HG02571 (cell line): ENCODE measurements at regions not wholly inside any gene's neighbourhood (a gene's known extent, or its start where the extent isn't known, plus 50 kb on each side); places are given as distances from the start of the nearest gene placed in this dataset.
"Not testable (repeated sequence)": the region's sequence is repeated elsewhere in the genome, so short reads cannot be mapped to it uniquely, and the experiment has no call there.

ENCODE experiments used
- ATAC-seq: cut with Tn5 transposase; IDR thresholded peaks from one replicate; pipeline ENCODE4 v1.9.1; 2021; ENCODE audit warnings: mild to moderate bottlenecking, moderate library complexity; ENCODE audit not compliant: unreplicated experiment

DNA sequence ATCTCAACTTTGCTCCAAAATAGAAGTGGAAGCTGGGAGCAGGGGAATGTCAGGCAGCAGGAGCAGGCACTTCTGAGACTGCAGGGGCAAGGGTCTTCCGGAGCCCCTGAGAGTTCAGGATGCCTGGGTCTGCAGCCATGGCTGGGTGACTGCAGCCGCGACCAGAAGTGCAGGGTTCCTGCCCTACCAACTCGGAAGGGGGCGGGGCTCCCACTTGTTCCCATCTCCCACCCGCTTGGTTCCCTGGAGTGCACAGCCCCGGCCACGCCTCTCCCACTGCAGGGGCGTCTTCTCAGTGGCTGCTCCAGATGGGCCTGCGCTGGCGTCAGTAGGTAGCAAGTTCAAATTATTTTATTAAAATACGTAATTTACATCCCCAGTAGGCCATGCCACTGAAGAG is 1631.7 kb downstream of the OLFM4 start:
- no peak for ATAC-seq

- no peak for ATAC-seq
These were observed 1648.0 kb downstream of the OLFM4 start for GRCh38 chr13:54676526-54677113.

DNA sequence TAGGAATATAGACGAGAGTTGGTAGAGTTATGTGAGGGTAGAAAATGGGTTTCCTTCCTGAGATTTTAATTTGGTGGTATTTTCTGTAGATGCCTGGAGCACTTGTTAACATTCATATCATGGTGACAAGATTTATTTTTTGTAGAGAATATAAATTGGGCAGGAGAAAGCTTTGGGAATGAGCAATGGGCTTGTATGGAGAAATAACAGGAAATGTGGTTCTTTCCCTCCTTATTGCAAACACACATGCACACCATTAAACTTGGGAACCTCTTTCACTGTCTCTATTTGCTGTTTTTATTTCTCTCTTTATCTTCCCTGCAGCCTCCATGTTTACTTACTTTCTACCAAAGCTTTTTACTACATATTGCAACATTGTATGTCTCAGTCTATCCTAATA is 1653.6 kb downstream of the OLFM4 start:
- ATAC-seq, result no peak

GRCh38 chr13:54687173-54687572 is 1658.6 kb downstream of the OLFM4 start:
- no peak for ATAC-seq

GRCh38 chr13:54699831-54700230 is 1671.2 kb downstream of the OLFM4 start:
- no peak for ATAC-seq

DNA sequence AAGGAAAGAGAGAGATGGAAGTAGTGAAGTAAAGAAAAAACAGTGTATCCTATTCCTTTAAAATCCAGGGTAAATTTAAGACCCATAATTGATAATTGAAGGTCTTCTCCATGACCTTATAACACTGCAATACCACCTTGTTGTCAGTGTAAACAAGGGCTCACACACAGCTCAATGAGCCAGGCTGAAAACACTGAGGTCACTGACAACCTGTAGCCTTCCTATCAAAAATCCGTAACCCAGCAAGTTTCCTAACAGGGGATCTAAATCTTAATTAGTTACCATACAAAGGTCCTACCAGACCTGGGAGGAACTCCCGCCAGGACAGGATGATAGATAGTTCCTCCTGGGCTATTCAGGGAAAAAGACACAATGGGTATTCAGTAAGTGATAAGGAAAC is 1677.1 kb downstream of the OLFM4 start:
- ATAC-seq, result no peak

DNA sequence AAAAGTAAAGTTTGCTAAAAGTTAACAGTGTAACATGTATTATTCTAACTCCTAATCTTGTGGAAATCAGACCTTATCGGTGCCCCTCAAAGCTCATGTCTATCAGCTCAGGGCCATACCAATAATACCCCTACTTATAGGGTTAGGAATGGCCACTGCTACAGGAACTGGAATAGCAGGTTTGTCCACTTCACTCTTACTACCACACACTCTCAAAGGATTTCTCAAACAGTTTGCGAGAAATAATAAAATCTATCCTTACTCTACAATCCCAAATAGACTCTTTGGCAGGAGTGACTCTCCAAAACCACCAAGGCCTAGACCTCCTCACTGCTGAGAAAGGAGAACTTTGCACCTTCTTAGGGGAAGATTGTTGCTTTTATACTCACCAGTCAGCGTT is 1677.7 kb downstream of the OLFM4 start:
- ATAC-seq, result no peak

DNA sequence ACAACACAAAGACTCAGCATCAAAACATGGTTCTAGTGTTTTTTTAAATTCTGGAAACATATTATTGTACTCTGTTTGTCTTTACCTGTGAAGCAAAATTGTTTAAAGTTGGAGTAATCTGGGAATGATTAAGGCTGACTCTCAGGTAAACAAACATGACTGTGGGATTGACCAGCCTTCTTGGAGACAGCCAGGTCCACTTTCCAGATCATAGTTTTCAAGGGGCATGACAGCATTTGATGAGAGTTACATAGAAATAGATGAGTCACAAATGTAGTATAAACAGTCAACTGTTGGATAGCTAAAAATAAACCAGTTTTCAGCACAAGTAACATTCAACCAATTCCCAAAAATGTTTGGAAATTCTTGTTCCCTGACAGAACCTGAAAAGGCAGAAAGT is 1680.9 kb downstream of the OLFM4 start:
- no peak for ATAC-seq

- ATAC-seq, result no peak
These were observed 1705.0 kb downstream of the OLFM4 start for GRCh38 chr13:54733639-54734038.

GRCh38 chr13:54737211-54737610 is 1708.6 kb downstream of the OLFM4 start:
- ATAC-seq, result not testable (repeated sequence)

GRCh38 chr13:54742984-54743383 is 1714.4 kb downstream of the OLFM4 start:
- ATAC-seq, result no peak

DNA sequence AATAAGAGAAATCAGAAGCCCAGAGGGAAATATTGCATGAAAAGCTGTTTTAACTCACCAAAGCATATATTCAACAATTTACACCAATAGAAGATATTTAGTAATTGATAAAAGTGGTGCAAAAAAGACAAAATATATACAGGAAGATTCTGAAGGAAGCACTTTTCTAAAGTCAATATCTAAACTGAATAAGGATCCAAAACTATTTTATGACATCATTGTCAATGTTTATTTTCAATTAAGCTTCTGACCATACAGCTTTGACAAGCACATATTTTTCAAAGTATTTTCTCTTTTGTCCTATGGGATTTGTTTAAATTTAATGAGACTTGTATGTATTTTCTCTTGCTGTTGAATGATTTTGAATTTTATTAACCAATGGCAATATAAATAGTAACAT is 1716.1 kb downstream of the OLFM4 start:
- ATAC-seq, result no peak

GRCh38 chr13:54750521-54750920 is 1721.9 kb downstream of the OLFM4 start:
- ATAC-seq, result no peak

DNA sequence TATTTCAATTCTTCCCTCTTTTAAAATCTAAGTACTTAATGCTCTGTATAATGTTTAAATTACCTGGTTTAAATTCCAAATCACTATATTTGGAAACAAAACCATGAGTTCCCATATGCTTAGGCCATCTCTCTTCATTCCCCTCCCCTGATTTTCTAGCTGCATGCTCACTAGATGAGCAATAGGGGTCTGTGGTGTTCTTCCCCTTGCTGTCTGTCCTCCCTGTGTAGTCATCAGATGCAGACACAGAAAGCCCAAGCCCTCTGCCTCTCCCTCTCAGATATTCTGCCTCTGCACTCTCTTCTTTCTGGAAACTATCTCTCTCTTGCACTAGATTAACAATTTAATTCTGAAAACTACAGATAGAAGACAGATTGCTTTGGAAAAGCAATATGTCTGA is 1730.2 kb downstream of the OLFM4 start:
- ATAC-seq, result no peak

DNA sequence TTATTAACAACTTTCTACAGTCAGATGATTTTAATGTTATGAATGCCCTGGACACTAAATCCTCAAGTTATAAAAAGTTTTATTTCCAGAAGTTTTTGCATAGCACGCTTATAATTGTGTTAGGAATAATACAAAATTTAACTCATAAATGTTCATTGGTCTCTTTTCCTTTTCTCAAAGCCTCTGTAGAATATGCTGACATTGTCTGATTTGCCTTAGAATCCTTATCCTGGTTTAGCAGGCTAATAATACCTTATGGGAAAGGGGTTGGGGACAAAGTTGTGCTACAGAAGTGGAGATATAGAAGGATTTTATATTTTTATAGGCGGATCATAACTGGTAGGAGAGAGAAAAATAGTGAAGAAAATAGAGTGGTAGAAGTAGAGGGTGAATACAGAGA is 1739.6 kb downstream of the OLFM4 start:
- no peak for ATAC-seq

GRCh38 chr13:54775501-54776191 is 1747.0 kb downstream of the OLFM4 start:
- no peak for ATAC-seq

DNA sequence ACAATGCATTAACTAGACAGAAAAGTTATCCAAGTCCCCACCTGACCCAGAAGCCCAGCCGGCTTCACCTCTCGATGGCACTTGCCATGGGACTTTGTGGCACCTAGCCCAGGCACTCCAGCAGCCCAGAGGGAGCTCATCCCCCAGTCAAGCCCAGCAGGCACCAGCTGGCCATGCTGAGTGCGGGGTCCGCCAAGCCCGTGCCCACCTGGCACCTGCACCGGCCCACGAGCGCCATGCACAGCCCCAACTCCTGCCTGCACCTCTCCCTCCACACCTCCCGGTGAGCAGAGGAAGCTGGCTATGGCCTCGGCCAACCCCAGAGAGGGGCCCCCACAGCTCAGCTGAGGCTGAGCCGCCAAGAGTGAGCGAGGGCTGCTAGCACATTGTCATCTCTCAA is 1759.1 kb downstream of the OLFM4 start:
- ATAC-seq, result no peak

DNA sequence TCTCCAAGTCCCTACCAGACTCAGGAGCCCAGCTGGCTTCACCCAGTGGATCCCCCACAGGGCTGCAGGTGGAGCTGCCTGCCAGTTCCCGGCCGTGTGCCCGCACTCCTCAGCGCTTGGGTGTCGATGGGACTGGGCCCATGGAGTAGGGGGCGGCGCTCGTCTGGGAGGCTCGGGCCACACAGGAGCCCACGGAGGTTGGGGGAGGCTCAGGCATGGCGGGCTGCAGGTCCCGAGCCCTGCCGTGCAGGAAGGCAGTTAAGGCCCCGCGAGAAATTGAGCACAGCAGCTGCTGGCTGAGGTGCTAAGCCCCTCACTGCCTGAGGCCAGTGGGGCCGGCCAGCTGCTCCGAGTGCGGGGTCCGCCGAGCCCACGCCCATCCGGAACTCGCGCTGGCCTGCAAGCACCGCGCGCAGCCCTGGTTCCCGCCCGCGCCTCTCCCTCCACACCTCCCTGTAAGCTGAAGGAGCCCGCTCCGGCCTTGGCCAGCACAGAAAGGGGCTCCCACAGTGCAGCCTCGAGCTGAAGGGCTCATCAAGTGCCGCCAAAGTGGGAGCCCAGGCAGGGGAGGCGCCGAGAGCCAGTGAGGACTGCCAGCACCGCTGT is 1771.1 kb downstream of the OLFM4 start:
- no peak for ATAC-seq

DNA sequence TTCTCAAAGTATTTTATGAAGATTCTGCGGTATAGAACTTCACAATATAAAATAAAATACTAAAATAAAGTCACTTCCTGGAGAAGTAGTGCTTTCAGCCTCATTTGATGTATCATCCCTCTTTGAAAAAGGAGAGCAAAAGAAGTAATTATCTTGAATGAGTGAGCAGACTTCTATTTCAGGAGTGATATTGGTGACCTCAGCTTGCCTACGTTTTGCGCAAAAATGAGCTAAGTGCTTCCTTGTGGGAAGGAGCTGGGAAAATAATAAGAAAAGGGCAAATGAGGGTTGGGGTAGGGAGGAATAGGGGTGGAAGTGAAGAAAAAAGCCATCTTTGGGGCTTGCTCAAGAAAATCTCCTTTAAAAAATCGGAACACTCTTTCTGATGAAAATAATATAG is 1773.6 kb downstream of the OLFM4 start:
- ATAC-seq, result no peak

- ATAC-seq, result no peak
These were observed 1777.1 kb downstream of the OLFM4 start for GRCh38 chr13:54805743-54806142.

DNA sequence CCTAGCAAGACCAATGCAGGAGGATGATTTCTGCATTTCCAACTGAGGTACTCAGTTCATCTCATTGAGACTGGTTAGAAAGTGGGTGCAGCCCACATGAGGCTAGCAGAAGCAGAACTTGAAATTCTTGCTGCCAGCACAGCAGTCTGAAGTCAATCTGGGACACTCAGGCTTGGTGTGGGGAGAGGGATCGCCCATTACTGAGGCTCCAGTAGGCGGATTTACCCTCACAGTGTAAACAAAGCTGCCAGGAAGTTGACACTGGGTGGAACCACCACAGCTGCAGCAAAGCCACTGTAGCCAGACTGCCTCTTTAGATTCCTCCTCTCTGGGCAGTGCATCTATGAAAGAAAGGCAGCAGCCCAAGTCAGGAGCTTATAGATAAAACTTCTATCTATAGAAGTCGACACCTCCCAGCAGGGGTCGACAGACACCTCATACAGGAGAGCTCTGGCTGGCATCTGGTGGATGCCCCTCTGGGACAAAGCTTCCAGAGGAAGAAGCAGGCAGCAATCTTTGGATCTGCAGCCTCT is 1793.4 kb downstream of the OLFM4 start:
- ATAC-seq, result not testable (repeated sequence)

GRCh38 chr13:54829391-54830068 is 1800.9 kb downstream of the OLFM4 start:
- not testable (repeated sequence) for ATAC-seq
